Stimulated activated naive CD8-positive, alpha-beta T cell treated with anti-CD3 and anti-CD28 coated beads, Interleukin-15, amount 100 ng/mL, for 72 hours (primary cell): ENCODE measurements at regions not wholly inside any gene's neighbourhood (a gene's known extent, or its start where the extent isn't known, plus 50 kb on each side); places are given as distances from the start of the nearest gene placed in this dataset.

Experiments
- ATAC-seq: fragments of 150-1000 bp; cut with Tn5 transposase; 2 replicates; pipeline ENCODE4 v1.10.0; 2021; ENCODE audit warnings: mild to moderate bottlenecking, moderate library complexity
- DNase-seq, 2 donors: peaks; one replicate each; pipeline ENCODE4 v3.0.0; 2021 to 2022
- H3K27ac Mint-ChIP-seq, 2 donors: one replicate each; pipeline ENCODE4 v1.8.0; 2022; ENCODE audit warnings: mild to moderate bottlenecking in 2 of 2, mixed read lengths in 2 of 2, moderate library complexity in 2 of 2
- H3K27me3 Mint-ChIP-seq: one replicate; pipeline ENCODE4 v1.8.0; 2022; ENCODE audit warnings: mixed read lengths
- H3K4me1 Mint-ChIP-seq: one replicate; pipeline ENCODE4 v1.8.0; 2022; ENCODE audit warnings: mild to moderate bottlenecking, mixed read lengths
- H3K4me3 Mint-ChIP-seq, 2 donors: one replicate each; pipeline ENCODE4 v1.8.0; 2022; ENCODE audit warnings: mild to moderate bottlenecking in 2 of 2, mixed read lengths in 2 of 2, moderate library complexity in 1 of 2
- H3K9me3 Mint-ChIP-seq, 2 donors: one replicate each; pipeline ENCODE4 v1.8.0; 2022; ENCODE audit warnings: mixed read lengths in 2 of 2

DNA sequence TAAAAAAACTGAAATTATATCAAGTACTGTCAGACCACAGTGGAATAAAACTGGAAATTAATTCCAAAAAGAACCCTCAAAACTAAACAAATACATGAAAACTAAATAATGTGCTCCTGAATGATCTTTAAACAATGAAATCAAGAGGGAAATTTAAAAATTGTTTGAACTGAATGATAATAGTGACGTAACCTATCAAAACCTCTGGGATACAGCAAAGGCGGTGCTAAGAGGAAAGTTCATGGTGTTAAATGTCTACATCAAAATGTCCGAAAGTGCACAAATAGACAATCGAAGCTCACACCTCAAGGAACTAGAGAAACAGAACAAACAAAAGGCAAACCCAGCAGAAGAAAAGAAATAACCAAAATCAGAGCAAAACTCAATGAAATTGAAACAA is 70.8 kb upstream of the TUBA3C start:
- ATAC-seq (no peak), DNase-seq (no peak)
- Mint-ChIP-seq H3K9me3 (peaks cover 23 to 28% of the 10 kb centered on the region in 2 donors), H3K27me3 (no peaks in the 10 kb centered on the region), H3K27ac (no peak overlapping the region), H3K4me3 (no peak overlapping the region), H3K4me1 (no peaks in the 10 kb centered on the region)

- Mint-ChIP-seq H3K27me3 (no peaks in the 10 kb centered on the region), H3K4me1 (no peaks in the 10 kb centered on the region), H3K4me3 (no peak overlapping the region), H3K27ac (no peak overlapping the region), H3K9me3 (peaks cover 0 to under 1% of the 10 kb centered on the region in 2 donors)
- ATAC-seq (no peak), DNase-seq (no peak)
Observed at GRCh38 chr13:19239114-19239860, 57.7 kb upstream of the TUBA3C start.
